ENCODE measurements at regions not wholly inside any gene's neighbourhood (a gene's known extent, or its start where the extent isn't known, plus 50 kb on each side); places are given as distances from the start of the nearest gene placed in this dataset.

GRCh38 chr6:140609321-140609720 is 1234.9 kb upstream of the CITED2 start:
- H3K27me3 ChIP-seq (ENCODE audit: insufficient read depth, low read length): no peaks in the 10 kb centered on the region
- DNase-seq (ENCODE audit: insufficient read length, low spot score, missing footprints): no peak
- no peaks in the 10 kb centered on the region for H3K79me2 ChIP-seq (ENCODE audit: insufficient read depth, low read length)
- no peaks in the 10 kb centered on the region for H4K20me1 ChIP-seq (ENCODE audit: insufficient read depth, low read length)
- H3K4me3 ChIP-seq (ENCODE audit: insufficient read depth, low read length): no peak overlapping the region
- no peaks in the 10 kb centered on the region for H3K9me3 ChIP-seq (ENCODE audit: low read depth, low read length)
- H3K4me1 ChIP-seq (ENCODE audit: insufficient read depth, low read length): no peaks in the 10 kb centered on the region
- H3K4me2 ChIP-seq (ENCODE audit: insufficient read depth, low read length): no peak overlapping the region
- no peak overlapping the region for H3K27ac ChIP-seq (ENCODE audit: low read depth, low read length)
- no peak for TF ChIP-seq CTCF (IDR thresholded peaks at IDR 0.05; ENCODE audit: extremely low read depth, low read depth, low read length)
- H3K36me3 ChIP-seq (ENCODE audit: insufficient read depth, low read length): no peaks in the 10 kb centered on the region
- H2AFZ ChIP-seq (ENCODE audit: low read length): peak overlapping the region; percentile 18

GRCh38 chr6:140604786-140605185 is 1230.3 kb upstream of the CITED2 start:
- Histone ChIP-seq H3K4me2 (ENCODE audit: insufficient read depth, low read length) (no peak overlapping the region), H3K4me3 (ENCODE audit: insufficient read depth, low read length) (no peak overlapping the region), H3K79me2 (ENCODE audit: insufficient read depth, low read length) (no peaks in the 10 kb centered on the region), H4K20me1 (ENCODE audit: insufficient read depth, low read length) (no peaks in the 10 kb centered on the region), H2AFZ (ENCODE audit: low read length) (no peak overlapping the region), H3K27ac (ENCODE audit: low read depth, low read length) (no peak overlapping the region), H3K36me3 (ENCODE audit: insufficient read depth, low read length) (no peaks in the 10 kb centered on the region), H3K27me3 (ENCODE audit: insufficient read depth, low read length) (no peaks in the 10 kb centered on the region), H3K4me1 (ENCODE audit: insufficient read depth, low read length) (peaks cover 31% of the 10 kb centered on the region), H3K9me3 (ENCODE audit: low read depth, low read length) (no peaks in the 10 kb centered on the region)
- no peak for DNase-seq (ENCODE audit: insufficient read length, low spot score, missing footprints)
- no peak for TF ChIP-seq CTCF (IDR thresholded peaks at IDR 0.05; ENCODE audit: extremely low read depth, low read depth, low read length)

GRCh38 chr6:140602431-140603248 is 1228.2 kb upstream of the CITED2 start:
- TF ChIP-seq CTCF (IDR thresholded peaks at IDR 0.05; ENCODE audit: extremely low read depth, low read depth, low read length): no peak
- H2AFZ ChIP-seq (ENCODE audit: low read length): peak overlapping the region; percentile 38
- peak overlapping the region; percentile 83 for H3K27ac ChIP-seq (ENCODE audit: low read depth, low read length)
- H3K4me1 ChIP-seq (ENCODE audit: insufficient read depth, low read length): peaks cover 31% of the 10 kb centered on the region
- no peaks in the 10 kb centered on the region for H3K27me3 ChIP-seq (ENCODE audit: insufficient read depth, low read length)
- H3K4me3 ChIP-seq (ENCODE audit: insufficient read depth, low read length): no peak overlapping the region
- H3K9me3 ChIP-seq (ENCODE audit: low read depth, low read length): no peaks in the 10 kb centered on the region
- H4K20me1 ChIP-seq (ENCODE audit: insufficient read depth, low read length): no peaks in the 10 kb centered on the region
- no peaks in the 10 kb centered on the region for H3K36me3 ChIP-seq (ENCODE audit: insufficient read depth, low read length)
- no peak overlapping the region for H3K4me2 ChIP-seq (ENCODE audit: insufficient read depth, low read length)
- H3K79me2 ChIP-seq (ENCODE audit: insufficient read depth, low read length): no peaks in the 10 kb centered on the region
- DNase-seq (ENCODE audit: insufficient read length, low spot score, missing footprints): no peak

- no peak for DNase-seq (ENCODE audit: insufficient read length, low spot score, missing footprints)
- Histone ChIP-seq H3K4me2 (ENCODE audit: insufficient read depth, low read length) (no peak overlapping the region), H3K36me3 (ENCODE audit: insufficient read depth, low read length) (no peaks in the 10 kb centered on the region), H3K27me3 (ENCODE audit: insufficient read depth, low read length) (no peaks in the 10 kb centered on the region), H4K20me1 (ENCODE audit: insufficient read depth, low read length) (no peaks in the 10 kb centered on the region), H3K4me1 (ENCODE audit: insufficient read depth, low read length) (peaks cover 31% of the 10 kb centered on the region), H3K27ac (ENCODE audit: low read depth, low read length) (peak overlapping the region; percentile 83), H3K9me3 (ENCODE audit: low read depth, low read length) (no peaks in the 10 kb centered on the region), H3K79me2 (ENCODE audit: insufficient read depth, low read length) (no peaks in the 10 kb centered on the region), H2AFZ (ENCODE audit: low read length) (peak overlapping the region; percentile 64), H3K4me3 (ENCODE audit: insufficient read depth, low read length) (no peak overlapping the region)
- no peak for TF ChIP-seq CTCF (IDR thresholded peaks at IDR 0.05; ENCODE audit: extremely low read depth, low read depth, low read length)
Measured at GRCh38 chr6:140601021-140601808, 1226.8 kb upstream of the CITED2 start.
